ENCODE measurements at regions not wholly inside any gene's neighbourhood (a gene's known extent, or its start where the extent isn't known, plus 50 kb on each side); places are given as distances from the start of the nearest gene placed in this dataset.
"Not testable (repeated sequence)": the region's sequence is repeated elsewhere in the genome, so short reads cannot be mapped to it uniquely, and the experiment has no call there.

DNA sequence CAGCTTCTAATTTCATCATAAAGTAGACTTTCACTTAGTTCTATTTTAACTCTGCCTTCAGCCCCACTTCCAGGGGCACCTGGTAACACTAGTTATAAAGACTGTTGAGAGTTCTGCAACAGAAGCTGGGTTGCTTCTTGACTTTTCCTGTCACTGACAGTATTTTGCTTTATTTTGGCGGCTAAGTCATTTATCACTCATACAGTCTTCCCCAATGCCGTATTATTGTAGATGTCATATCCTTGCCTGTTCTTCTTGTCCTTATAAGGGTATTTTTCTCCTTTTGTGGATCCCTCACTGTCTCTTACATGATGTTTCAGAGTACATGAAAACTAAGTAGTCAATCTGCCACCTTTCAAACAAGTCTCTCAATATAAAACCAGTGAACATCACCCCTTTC, 369.0 kb upstream of the PPP2R3A start:
- TF ChIP-seq, protein P1, sequence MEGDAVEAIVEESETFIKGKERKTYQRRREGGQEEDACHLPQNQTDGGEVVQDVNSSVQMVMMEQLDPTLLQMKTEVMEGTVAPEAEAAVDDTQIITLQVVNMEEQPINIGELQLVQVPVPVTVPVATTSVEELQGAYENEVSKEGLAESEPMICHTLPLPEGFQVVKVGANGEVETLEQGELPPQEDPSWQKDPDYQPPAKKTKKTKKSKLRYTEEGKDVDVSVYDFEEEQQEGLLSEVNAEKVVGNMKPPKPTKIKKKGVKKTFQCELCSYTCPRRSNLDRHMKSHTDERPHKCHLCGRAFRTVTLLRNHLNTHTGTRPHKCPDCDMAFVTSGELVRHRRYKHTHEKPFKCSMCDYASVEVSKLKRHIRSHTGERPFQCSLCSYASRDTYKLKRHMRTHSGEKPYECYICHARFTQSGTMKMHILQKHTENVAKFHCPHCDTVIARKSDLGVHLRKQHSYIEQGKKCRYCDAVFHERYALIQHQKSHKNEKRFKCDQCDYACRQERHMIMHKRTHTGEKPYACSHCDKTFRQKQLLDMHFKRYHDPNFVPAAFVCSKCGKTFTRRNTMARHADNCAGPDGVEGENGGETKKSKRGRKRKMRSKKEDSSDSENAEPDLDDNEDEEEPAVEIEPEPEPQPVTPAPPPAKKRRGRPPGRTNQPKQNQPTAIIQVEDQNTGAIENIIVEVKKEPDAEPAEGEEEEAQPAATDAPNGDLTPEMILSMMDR (IDR thresholded peaks at IDR 0.05) = no peak
- no peak for TF ChIP-seq POLR2A (IDR thresholded peaks at IDR 0.05)
- Histone ChIP-seq H3K9me3 (no peaks in the 10 kb centered on the region), H3K36me3 (no peaks in the 10 kb centered on the region), H3K4me3 (no peak overlapping the region), H3K27ac (no peak overlapping the region), H3K27me3 (no peaks in the 10 kb centered on the region), H3K4me1 (no peaks in the 10 kb centered on the region)
- DNase-seq = no peak
- intact Hi-C loops (cut with DNase I; ENCODE audit: low total_unique reads) = no loop called here

DNA sequence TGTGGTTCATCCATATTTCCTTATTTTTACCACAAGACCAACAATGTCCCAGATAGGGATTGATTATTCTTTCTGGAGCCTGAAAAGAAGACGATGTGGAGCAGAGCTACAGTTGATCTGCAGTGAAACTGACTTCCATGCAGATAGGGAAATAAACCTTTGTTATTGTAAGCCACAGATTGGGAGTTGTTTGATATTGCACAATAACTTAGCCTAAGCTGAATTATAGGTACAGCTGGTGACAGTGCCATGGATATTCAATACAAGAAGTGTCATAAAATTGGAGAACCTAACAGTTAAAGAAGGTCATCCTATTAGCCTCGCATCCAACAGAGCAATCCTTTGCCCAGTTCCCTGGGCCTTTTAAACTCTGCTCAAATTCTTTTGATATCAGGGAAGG, 367.7 kb upstream of the PPP2R3A start:
- H3K27me3 ChIP-seq = no peaks in the 10 kb centered on the region

DNA sequence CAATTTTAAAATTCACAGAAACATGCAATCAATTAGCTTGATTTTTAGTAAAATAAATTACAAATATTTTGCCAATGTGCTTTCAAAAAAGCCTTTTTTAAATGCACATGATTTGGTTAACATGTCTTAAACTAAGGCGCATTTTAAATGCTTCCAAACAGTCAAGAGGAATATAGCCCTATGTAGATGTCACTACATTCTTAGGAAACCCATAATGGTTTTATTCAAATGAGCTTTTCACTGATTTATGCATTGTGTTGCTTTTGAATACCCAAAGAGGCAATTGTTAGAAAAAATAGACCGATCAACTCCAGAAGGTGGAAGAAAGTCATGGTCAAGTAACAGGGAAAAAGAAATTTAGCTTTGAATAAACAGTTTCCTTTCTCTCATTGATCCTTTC, 366.9 kb upstream of the PPP2R3A start:
- H3K4me3 ChIP-seq = no peak overlapping the region
- DNase-seq = no peak
- H3K27me3 ChIP-seq = no peaks in the 10 kb centered on the region
- no peaks in the 10 kb centered on the region for H3K36me3 ChIP-seq
- no peak overlapping the region for H3K27ac ChIP-seq
- TF ChIP-seq POLR2A (IDR thresholded peaks at IDR 0.05) = no peak
- TF ChIP-seq, protein P1 (IDR thresholded peaks at IDR 0.05) = no peak
- intact Hi-C loops (cut with DNase I; ENCODE audit: low total_unique reads) = no loop called here
- H3K9me3 ChIP-seq = no peaks in the 10 kb centered on the region
- no peaks in the 10 kb centered on the region for H3K4me1 ChIP-seq

More for the DNA sequence above, 367.7 kb upstream of the PPP2R3A start:
- no peak for DNase-seq
- intact Hi-C loops (cut with DNase I; ENCODE audit: low total_unique reads) = no loop called here
- TF ChIP-seq, protein P1 (IDR thresholded peaks at IDR 0.05) = no peak
- TF ChIP-seq POLR2A (IDR thresholded peaks at IDR 0.05) = no peak
- Histone ChIP-seq H3K9me3 (no peaks in the 10 kb centered on the region), H3K27ac (no peak overlapping the region), H3K36me3 (no peaks in the 10 kb centered on the region), H3K4me1 (no peaks in the 10 kb centered on the region), H3K4me3 (no peak overlapping the region)

DNA sequence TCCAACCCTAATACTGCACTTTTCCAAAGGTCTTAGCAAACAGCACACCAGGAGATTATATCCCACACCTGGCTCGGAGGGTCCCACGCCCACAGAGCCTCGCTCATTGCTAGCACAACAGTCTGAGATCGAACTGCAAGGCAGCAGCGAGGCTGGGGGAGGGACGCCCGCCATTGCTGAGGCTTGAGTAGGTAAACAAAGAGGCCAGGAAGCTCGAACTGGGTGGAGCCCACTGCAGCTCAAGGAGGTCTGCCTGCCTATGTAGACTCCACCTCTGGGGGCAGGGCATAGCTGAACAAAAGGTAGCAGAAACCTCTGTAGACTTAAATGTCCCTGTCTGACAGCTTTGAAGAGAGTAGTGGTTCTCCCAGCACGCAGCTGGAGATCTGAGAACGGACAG, 361.0 kb upstream of the PPP2R3A start:
- DNase-seq; H3K27me3 ChIP-seq; H3K4me3 ChIP-seq; H3K4me1 ChIP-seq; H3K9me3 ChIP-seq; H3K36me3 ChIP-seq; intact Hi-C loops (cut with DNase I; ENCODE audit: low total_unique reads); H3K27ac ChIP-seq: not testable (repeated sequence)

- TF ChIP-seq POLR2A (IDR thresholded peaks at IDR 0.05) = no peak
- TF ChIP-seq, protein P1 (IDR thresholded peaks at IDR 0.05) = no peak
- H3K4me1 ChIP-seq = no peaks in the 10 kb centered on the region
- intact Hi-C loops (cut with DNase I; ENCODE audit: low total_unique reads) = no loop called here
- DNase-seq = no peak
- no peaks in the 10 kb centered on the region for H3K9me3 ChIP-seq
- H3K4me3 ChIP-seq = no peak overlapping the region
- no peaks in the 10 kb centered on the region for H3K27me3 ChIP-seq
- H3K36me3 ChIP-seq = no peaks in the 10 kb centered on the region
- no peak overlapping the region for H3K27ac ChIP-seq
These were observed 347.4 kb upstream of the PPP2R3A start for GRCh38 chr3:135618123-135618522.

All from uterus (tissue), 3 donors.